Left lung (tissue), 4 donors: ENCODE measurements at regions not wholly inside any gene's neighbourhood (a gene's known extent, or its start where the extent isn't known, plus 50 kb on each side); places are given as distances from the start of the nearest gene placed in this dataset.

Experiments used
- ATAC-seq: fragments of 200-7000 bp; cut with Tn5 transposase; one replicate; pipeline ENCODE4 v1.9.1; 2020; ENCODE audit warnings: moderate library complexity
- DNase-seq, 4 donors: peaks; one replicate each; pipeline ENCODE4 v3.0.0-alpha.2; 2013 to 2020
- H3K27ac ChIP-seq, 2 donors: fragments of 200-600 bp; sonication (generic) in 1 of 2; one replicate each; pipeline versions ENCODE4 v1.5.0 to v1.8.0; 2020 to 2021
- H3K27me3 ChIP-seq, 2 donors: fragments of 200-600 bp; sonication (generic) in 1 of 2; one replicate each; pipeline versions ENCODE4 v1.5.0 to v1.8.0; 2020 to 2021
- H3K36me3 ChIP-seq, 2 donors: fragments of 200-600 bp; sonication (generic) in 1 of 2; one replicate each; pipeline versions ENCODE4 v1.5.0 to v1.8.0; 2020 to 2021
- H3K4me1 ChIP-seq, 2 donors: fragments of 200-600 bp; one replicate each; pipeline ENCODE4 v1.8.0; 2021
- H3K4me3 ChIP-seq, 2 donors: fragments of 200-600 bp; sonication (generic) in 1 of 2; one replicate each; pipeline versions ENCODE4 v1.5.0 to v1.8.0; 2020 to 2021; ENCODE audit warnings: mild to moderate bottlenecking in 1 of 2
- H3K9me3 ChIP-seq, 2 donors: fragments of 200-600 bp; sonication (generic) in 1 of 2; one replicate each; pipeline versions ENCODE4 v1.5.0 to v1.8.0; 2020 to 2021
- intact Hi-C, 2 donors: fragments of 100-400 bp; cut with DNase I; formaldehyde crosslinking; loops; one replicate each; pipeline versions ENCODE4 v1.11.2 to v1.14.2; 2022
- TF ChIP-seq, protein P1 (sequence below), 2 donors: fragments of 200-600 bp; sonication (generic) in 1 of 2; IDR thresholded peaks; one replicate each; pipeline versions ENCODE4 v1.5.0 to v1.8.0; 2021; ENCODE audit warnings: antibody characterized with exemption in 2 of 2
- donor health status: DM: no; HTN: yes; CAD: no.
- donor health status: DM: no; HTN: no; CAD: no.

DNA sequence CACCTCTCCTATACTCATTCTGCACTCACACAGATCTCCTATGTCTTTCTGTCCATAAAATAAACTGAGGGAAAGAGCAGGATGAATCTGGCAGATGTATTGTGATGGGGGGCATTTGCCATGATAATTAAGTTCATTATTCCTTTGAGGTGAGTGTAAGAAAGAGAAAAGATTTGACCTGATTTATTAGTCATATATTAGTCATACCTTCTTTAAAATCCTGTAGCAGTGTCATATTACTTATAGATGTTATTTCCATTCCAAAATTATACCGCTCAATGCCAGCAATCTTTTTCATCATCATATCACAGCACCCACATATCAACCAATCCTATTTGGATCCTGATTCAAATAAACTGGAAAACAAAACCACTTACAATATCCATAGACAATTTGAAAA lies 733.3 kb upstream of the SLC35B3 start:
- no peaks in the 10 kb centered on the region for H3K4me1 ChIP-seq
- ATAC-seq (no peak), DNase-seq (no peak)
- intact Hi-C loops = no loop called here
- H3K9me3 ChIP-seq = peaks cover 0 to 8% of the 10 kb centered on the region in 2 donors
- H3K27me3 ChIP-seq = no peaks in the 10 kb centered on the region
- H3K36me3 ChIP-seq = no peaks in the 10 kb centered on the region
- H3K4me3 ChIP-seq = no peak overlapping the region
- TF ChIP-seq, protein P1, sequence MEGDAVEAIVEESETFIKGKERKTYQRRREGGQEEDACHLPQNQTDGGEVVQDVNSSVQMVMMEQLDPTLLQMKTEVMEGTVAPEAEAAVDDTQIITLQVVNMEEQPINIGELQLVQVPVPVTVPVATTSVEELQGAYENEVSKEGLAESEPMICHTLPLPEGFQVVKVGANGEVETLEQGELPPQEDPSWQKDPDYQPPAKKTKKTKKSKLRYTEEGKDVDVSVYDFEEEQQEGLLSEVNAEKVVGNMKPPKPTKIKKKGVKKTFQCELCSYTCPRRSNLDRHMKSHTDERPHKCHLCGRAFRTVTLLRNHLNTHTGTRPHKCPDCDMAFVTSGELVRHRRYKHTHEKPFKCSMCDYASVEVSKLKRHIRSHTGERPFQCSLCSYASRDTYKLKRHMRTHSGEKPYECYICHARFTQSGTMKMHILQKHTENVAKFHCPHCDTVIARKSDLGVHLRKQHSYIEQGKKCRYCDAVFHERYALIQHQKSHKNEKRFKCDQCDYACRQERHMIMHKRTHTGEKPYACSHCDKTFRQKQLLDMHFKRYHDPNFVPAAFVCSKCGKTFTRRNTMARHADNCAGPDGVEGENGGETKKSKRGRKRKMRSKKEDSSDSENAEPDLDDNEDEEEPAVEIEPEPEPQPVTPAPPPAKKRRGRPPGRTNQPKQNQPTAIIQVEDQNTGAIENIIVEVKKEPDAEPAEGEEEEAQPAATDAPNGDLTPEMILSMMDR (IDR thresholded peaks at IDR 0.05) = no peak
- no peak overlapping the region for H3K27ac ChIP-seq

DNA sequence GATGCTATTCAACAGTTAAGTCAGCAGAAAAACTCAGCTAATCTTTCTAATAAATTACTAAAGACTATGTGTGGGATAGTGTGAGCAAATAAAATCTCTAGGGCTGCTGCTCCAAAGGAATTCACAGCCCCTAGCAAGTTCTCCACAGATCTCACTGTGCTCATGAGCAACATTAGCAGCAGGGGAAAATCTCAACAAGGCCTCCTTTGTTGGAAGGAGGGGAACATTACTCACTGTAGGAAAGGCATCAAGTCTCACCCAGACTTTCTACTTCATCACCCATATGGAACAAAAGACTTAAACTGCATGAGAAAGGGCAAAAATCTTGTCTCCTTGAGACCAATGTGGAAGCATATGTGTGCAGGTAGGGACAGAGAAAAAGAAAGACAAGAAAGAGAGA lies 726.4 kb upstream of the SLC35B3 start:
- Histone ChIP-seq H3K36me3 (no peaks in the 10 kb centered on the region), H3K9me3 (peaks cover 0 to 20% of the 10 kb centered on the region in 2 donors), H3K4me3 (no peak overlapping the region), H3K4me1 (no peaks in the 10 kb centered on the region), H3K27me3 (no peaks in the 10 kb centered on the region), H3K27ac (no peak overlapping the region)
- DNase-seq = no peak
- ATAC-seq = no peak
- intact Hi-C loops = no loop called here
- TF ChIP-seq, protein P1 (IDR thresholded peaks at IDR 0.05) = no peak

DNA sequence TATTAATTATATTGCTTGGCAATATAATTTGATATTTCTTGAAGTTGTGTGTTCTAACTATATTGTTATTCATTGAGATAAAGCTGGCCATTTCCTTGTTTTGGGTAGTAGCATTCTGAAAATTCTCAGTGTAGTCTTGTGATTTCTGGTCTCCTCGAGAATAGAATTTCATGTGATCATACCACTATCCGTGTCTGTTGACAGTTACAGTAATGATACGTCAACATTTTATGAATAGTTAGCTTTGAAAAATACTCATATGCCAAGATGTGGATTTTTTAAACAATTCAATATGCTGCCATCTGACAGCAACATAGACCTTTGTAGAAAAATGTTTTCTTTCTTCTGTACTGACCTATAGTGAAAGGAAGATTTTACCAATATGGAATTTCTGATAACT lies 723.7 kb upstream of the SLC35B3 start:
- TF ChIP-seq, protein P1 (IDR thresholded peaks at IDR 0.05) = no peak
- intact Hi-C loops = no loop called here
- Histone ChIP-seq H3K9me3 (peaks cover 0 to 20% of the 10 kb centered on the region in 2 donors), H3K36me3 (no peaks in the 10 kb centered on the region), H3K27me3 (no peaks in the 10 kb centered on the region), H3K27ac (no peak overlapping the region), H3K4me1 (no peaks in the 10 kb centered on the region), H3K4me3 (no peak overlapping the region)
- DNase-seq (no peak), ATAC-seq (no peak)

DNA sequence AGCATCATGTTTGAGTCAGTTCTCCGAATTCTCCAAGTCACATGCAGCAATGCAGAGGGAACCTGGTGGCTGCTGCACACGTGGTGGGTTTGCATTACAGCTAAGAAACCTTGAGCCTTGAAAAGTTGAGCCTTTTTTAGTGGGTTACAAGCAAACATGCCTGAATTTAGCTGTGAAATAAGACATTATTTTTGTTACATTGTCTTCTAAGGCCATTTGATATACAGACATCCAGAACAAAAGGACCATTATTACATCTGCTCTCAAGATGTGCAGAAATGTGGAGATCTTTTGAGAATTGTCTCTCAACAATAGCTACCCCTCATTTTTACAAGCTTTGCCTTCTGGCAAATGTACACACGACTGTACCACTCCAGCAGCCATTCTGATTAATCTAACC lies 720.5 kb upstream of the SLC35B3 start:
- TF ChIP-seq, protein P1 (IDR thresholded peaks at IDR 0.05) = no peak
- H3K9me3 ChIP-seq = no peaks in the 10 kb centered on the region
- H3K27me3 ChIP-seq = no peaks in the 10 kb centered on the region
- H3K4me3 ChIP-seq = no peak overlapping the region
- DNase-seq (no peak), ATAC-seq (no peak)
- intact Hi-C loops = no loop called here
- H3K27ac ChIP-seq = no peak overlapping the region
- H3K4me1 ChIP-seq = no peaks in the 10 kb centered on the region
- H3K36me3 ChIP-seq = no peaks in the 10 kb centered on the region

DNA sequence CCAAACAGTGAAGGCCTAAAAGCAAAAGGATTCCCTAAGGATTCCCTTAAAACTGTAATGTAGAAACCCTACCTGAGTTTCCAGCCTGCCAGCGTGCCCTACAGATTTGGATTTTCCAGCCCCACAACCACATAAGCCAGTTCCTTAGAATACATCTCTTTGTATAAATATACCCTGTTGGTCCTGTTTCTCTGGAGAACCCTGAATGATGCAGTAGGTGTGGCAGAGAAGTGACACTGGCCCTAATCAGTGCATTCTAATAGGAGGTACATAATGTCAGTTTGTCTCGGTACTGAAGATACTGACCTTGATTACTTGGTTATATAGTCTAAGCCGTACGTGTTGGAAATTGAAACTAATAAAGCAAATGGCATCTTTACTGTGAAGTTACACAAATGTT lies 707.8 kb upstream of the SLC35B3 start:
- Histone ChIP-seq H3K27me3 (no peaks in the 10 kb centered on the region), H3K4me3 (no peak overlapping the region), H3K4me1 (peaks cover 0 to 3% of the 10 kb centered on the region in 2 donors), H3K36me3 (no peaks in the 10 kb centered on the region), H3K27ac (no peak overlapping the region), H3K9me3 (peaks cover 0 to 5% of the 10 kb centered on the region in 2 donors)
- TF ChIP-seq, protein P1 (IDR thresholded peaks at IDR 0.05) = no peak
- DNase-seq = no peak
- intact Hi-C loops = no loop called here
- no peak for ATAC-seq
